ENCODE measurements at regions not wholly inside any gene's neighbourhood (a gene's known extent, or its start where the extent isn't known, plus 50 kb on each side); places are given as distances from the start of the nearest gene placed in this dataset.
"Not testable (repeated sequence)": the region's sequence is repeated elsewhere in the genome, so short reads cannot be mapped to it uniquely, and the experiment has no call there.

GRCh38 chr13:82993417-82993816 lies 888.9 kb downstream of the SLITRK1 start:
- no peak for DNase-seq

- no peak for DNase-seq
Measured at GRCh38 chr13:82976499-82976898, 905.8 kb downstream of the SLITRK1 start.

- no peak for DNase-seq
Measured at GRCh38 chr13:82963226-82964099, 918.8 kb downstream of the SLITRK1 start.

GRCh38 chr13:82962397-82962796 lies 919.9 kb downstream of the SLITRK1 start:
- no peak for DNase-seq

GRCh38 chr13:82961757-82962156 lies 920.5 kb downstream of the SLITRK1 start:
- DNase-seq = no peak

GRCh38 chr13:82952336-82952735 lies 929.9 kb downstream of the SLITRK1 start:
- not testable (repeated sequence) for DNase-seq

GRCh38 chr13:82947683-82948082 lies 934.6 kb downstream of the SLITRK1 start:
- DNase-seq = no peak

- no peak for DNase-seq
Measured at GRCh38 chr13:82947191-82947621, 935.1 kb downstream of the SLITRK1 start.

- no peak for DNase-seq
Measured at GRCh38 chr13:82938644-82939043, 943.6 kb downstream of the SLITRK1 start.

- no peak for DNase-seq
Measured at GRCh38 chr13:82934000-82934399, 948.3 kb downstream of the SLITRK1 start.

GRCh38 chr13:82925114-82925513 lies 957.2 kb downstream of the SLITRK1 start:
- no peak for DNase-seq

- no peak for DNase-seq
Measured at GRCh38 chr13:82917984-82918383, 964.3 kb downstream of the SLITRK1 start.

GRCh38 chr13:82912564-82912963 lies 969.7 kb downstream of the SLITRK1 start:
- no peak for DNase-seq

- no peak for DNase-seq
Measured at GRCh38 chr13:82905071-82905470, 977.2 kb downstream of the SLITRK1 start.

- no peak for DNase-seq
Measured at GRCh38 chr13:82900453-82900852, 981.8 kb downstream of the SLITRK1 start.

- no peak for DNase-seq
Measured at GRCh38 chr13:82898586-82898985, 983.7 kb downstream of the SLITRK1 start.

- DNase-seq = no peak
Measured at GRCh38 chr13:82879921-82880320, 1002.4 kb downstream of the SLITRK1 start.

GRCh38 chr13:82878536-82878935 lies 1003.7 kb downstream of the SLITRK1 start:
- no peak for DNase-seq

GRCh38 chr13:82867284-82867683 lies 1015.0 kb downstream of the SLITRK1 start:
- DNase-seq = no peak

GRCh38 chr13:82850644-82851043 lies 1031.6 kb downstream of the SLITRK1 start:
- DNase-seq = no peak

- DNase-seq = no peak
Measured at GRCh38 chr13:82848766-82849165, 1033.5 kb downstream of the SLITRK1 start.

GRCh38 chr13:82847595-82847994 lies 1034.7 kb downstream of the SLITRK1 start:
- no peak for DNase-seq

- no peak for DNase-seq
Measured at GRCh38 chr13:82833923-82834322, 1048.4 kb downstream of the SLITRK1 start.

Data from nucleus accumbens (tissue), 56 donors.